HG02678 (cell line): ENCODE measurements at regions not wholly inside any gene's neighbourhood (a gene's known extent, or its start where the extent isn't known, plus 50 kb on each side); places are given as distances from the start of the nearest gene placed in this dataset.

Source experiments
- ATAC-seq: cut with Tn5 transposase; IDR thresholded peaks from one replicate; pipeline ENCODE4 v1.9.1; 2021; ENCODE audit warnings: mild to moderate bottlenecking, moderate library complexity; ENCODE audit not compliant: unreplicated experiment

DNA sequence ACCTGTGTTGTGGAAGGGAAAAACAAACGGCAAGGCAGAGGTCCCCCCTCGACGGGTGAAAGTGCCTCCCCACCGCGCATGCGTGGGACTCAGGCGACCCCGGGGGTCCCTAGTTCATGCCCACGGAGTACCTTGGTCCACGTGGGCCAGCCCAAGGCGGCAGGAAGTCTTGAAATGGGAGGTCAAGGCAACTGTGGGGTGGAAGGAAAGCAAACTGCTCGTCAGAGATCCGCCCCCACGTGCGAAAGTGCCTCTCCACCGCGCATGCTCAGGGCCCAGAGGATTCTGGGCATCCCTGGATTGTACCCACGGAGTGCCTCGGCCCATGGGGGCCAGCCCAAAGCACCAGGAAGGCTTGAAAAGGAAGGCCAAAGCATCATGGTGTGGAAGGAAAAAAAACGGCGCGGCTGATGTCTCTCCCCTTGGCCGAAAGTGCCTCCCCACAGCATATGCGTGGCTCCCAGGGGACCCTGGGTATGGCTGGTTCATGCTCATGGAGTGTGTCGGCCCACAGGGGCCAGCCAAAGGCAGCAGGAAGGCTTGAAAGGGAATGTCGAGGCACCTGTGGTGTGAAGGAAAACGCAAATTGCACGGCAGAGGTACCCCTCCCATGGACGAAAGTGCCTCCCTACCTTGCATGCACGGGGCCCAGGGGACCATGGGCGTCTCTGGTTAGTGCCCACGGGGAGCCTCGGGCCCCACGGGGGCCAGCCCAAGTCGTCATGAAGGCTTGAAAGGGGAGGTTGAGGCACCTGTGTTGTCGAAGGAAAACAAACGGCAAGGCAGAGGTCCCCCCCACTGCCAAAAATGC is 369.7 kb downstream of the ALG10 start:
- no peak for ATAC-seq

DNA sequence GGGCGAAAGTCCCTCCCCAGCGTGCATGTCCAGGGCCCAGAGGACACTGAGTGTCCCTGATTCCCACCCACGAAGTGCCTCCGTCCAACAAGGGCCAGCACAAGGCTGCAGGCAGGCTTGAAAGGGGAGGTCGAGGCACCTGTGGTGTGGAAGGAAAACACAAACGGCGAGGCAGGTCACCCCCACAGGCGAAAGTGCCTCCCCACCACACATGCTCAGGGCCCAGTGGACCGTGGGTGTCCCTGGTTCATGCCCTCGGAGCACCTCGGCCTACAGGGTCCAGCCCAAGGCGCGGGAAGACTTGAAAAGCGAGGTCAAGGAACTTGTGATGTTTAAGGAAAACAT is 370.4 kb downstream of the ALG10 start:
- ATAC-seq = no peak

DNA sequence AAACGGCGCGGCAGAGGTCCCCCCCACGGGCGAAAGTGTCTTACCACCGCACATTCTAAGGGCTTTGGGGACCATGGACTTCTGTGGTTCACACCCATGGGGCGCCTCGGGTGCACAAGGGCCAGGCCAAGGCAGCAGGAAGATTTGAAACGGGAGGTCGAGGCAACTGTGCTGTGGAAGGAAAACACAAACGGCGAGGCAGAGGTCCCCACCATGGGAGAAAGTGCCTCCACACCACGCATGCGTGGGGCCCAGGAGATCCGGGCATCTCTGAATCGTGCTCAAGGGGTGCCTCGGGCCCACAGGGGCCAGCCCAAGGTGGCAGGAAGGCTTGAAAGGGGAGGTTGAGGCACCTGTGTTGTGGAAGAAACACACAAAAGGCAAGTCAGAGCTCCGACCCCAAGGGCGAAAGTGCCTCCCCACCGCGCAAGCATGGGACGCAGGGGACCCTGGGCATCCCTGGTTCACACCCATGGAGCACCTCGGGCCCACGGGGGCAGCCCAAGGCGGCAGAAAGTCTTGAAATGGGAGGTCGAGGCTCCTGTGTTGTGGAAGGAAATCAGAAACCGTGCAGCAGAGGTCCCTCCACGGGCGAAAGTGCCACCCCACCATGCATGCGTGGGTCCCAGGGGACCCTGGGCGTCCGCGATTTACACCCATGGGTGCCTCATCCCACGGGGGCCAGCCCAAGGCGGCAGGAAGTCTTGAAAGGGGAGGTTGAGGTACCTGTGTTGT is 371.0 kb downstream of the ALG10 start:
- ATAC-seq = no peak

DNA sequence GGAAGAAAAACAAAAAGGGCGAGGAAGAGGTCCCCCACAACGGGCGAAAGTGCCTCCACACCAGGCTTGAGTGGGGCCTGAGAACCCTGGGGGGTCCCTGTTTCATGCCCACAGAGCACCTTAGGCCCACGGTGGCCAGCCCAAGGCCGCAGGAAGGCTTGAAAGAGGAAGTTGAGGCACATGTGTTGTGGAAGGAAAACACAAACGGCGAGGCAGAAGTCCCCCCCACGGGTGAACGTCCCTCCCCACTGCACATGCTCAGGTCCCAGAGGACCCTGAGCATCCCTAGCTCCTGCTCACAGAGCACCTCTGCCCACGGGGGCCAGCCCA is 371.5 kb downstream of the ALG10 start:
- ATAC-seq = no peak

DNA sequence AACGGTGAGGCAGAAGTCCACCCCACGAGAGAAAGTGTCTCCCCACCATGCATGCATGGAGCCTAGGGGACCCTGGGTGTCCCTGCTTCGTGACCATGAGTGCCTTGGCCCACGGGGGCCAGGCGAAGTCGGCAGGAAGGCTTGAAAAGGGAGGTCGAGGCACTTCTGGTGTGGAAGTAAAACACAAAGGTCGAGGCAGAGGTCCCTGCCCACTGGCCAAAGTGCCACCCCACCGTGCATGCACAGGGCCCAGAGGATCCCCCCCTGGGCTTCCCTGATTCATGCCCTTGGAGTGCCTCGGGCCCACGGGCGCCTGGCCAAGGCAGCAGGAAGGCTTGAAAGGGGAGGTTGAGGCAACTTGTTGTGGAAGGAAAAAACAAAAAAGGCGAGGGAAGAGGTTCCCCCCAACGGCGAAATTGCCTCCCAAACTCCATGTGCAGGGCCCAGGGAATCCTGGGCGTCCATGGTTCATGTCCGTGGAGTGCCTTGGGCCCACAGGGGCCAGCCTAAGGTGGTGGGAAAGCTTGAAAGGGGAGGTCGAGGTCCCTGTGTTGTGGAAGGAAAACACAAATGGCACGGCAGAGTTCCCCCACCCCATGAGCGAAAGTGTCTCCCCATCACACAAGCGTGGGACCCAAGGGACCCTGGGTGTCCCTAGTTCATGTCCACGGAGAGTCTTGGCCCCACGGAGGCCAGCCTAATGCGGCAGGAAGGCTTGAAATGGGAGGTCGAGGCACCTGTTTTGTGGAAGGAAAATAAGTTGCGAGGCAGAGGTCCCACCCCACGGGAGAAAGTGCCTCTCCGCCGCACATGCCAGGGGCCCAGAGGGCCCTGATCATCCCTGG is 372.1 kb downstream of the ALG10 start:
- ATAC-seq = no peak

DNA sequence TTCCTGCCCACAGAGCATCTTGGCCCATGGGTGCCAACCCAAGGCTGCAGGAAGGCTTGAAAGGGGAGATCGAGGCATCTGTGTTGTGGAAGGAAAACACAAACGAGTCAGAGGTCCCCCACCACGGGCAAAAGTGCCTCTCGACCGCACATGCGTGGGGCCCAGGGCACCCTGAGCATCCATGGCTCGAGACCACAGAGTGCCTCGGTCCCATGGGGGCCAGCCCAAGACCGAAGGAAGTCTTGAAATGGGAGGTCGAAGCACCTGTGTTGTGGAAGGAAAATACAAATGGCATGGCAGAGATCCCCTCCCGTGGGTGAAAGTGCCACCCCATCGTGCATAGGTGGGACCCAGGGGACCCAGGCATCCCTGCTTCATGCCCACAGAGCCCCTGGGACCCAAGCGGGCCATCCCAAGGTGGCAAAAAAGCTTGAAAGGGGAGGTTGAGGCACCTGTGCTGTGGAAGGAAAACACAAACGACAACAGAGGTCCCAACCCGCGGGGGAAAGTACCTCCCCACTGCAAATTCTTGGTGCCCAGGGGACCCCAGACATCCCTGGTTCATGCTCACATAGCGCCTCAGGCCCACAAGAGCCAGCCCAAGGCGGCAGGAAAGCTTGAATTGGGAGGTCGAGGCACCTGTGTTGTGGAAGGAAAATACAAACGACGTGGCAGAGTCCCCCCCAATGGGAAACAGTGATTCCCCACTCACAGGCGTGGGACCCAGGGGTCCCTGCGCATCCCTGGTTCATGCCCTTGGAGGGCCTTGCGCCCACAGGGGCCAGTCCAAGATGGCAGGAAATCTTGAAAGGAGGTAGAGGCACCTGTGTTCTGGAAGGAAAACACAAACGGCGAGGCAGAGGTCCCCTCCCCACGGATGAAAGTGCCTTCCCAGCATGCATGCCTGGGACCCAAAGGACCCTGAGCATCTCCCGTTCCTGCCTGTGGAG is 373.0 kb downstream of the ALG10 start:
- ATAC-seq = no peak

DNA sequence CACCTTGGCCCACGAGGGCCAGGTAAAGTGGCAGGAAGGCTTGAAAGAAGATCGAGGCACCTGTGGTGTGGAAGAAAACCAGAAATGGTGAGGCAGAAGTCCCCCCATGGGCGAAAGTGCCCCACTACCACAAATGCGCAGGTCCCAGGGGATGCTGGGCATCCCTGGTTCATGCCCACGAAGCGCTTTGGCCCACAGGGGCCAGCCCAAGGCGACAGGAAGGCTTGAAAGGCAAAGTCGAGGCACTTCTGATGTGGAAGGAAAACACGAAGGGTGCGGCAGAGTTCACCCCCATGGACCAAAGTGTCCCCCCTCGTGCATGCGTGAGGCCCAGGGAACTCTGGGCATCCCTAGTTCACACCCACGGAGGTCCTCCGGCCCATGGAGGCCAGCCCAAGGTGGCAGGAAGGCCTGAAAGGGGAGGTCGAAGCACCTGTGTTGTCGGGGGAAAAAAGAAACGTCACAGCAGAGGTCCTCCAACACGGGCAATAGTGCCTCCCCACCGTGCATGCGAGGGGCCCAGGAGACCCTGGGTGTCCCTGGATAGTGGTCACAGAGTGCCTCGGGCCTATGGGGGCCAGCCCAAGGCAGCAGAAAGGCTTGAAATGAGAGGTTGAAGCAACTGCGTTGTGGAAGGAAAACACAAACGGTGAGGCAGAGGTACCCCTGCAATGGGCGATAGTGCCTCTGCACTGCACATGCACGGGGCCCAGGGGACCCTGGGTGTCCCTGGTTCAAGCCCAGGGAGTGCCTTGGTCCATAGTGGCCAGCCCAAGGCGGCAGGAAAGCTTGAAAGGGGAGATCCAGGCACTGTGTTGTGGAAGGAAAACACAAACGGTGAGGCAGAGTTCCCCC is 373.9 kb downstream of the ALG10 start:
- ATAC-seq = no peak

DNA sequence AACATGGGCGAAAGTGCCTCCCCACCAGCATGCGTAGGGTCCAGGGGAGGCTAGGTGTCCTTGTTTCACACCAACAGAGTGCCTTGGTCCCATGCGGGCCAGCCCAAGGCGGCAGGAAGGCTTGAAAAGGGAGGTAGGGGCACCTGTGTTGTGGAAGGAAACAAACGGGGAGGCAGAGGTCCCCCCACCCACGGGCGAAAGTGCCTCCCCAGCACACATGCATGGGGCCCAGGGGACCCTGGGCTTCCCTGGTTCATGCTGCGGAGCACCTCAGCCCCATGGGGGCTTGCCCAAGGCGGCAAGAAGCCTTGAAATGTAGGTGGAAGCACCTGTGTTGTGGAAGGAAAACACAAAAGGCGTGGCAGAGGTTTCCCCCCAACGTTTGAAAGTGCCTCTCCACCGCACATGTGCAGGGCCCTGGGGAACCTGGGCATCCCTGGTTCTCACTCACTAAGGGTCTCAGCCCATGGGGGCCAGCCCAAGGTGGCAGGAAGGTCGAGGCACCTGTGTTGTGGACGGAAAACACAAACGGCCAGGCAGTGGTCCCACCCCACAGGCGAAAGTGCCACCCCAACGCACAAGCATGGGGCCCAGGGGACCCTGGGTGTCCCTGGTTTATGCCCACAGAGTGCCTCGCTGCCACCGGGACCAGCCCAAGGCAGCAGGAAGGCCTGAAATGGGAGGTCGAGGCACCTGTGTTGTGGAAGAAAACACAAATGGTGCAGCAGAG is 374.7 kb downstream of the ALG10 start:
- ATAC-seq = no peak

DNA sequence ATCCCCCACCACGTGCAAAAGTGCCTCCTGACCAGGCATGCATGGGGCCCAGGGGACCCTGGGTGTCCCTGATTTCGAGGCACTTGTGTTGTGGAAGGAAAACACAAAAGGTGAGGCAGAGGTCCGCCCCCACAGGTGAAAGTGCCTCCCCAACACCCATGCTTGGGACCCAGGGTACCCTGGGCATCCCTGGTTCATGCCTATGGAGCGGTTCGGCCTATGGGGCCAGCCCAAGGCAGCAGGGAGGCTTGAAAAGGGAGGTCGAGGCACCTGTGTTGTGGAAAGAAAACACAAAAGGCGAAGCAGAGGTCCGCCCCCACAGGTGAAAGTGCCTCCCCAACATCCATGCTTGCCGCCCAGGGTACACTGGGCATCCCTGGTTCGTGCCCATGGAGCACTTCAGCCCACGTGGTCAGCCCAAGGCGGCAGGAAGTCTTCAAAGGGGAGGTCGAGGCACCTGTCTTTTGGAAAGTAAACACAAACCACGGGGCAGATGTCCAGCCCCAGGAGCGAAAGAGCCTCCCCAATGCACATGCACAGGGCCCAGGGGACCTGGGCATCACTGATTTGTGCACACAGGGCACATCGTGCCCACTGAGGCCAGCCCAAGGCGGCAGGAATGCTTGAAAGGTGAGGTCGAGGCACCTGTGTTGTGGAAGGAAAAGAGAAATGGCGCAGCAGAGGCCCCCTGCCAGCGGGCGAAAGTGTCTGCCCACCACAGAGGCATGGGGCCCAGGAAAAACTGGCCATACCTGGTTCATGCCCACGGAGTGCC is 375.5 kb downstream of the ALG10 start:
- no peak for ATAC-seq

DNA sequence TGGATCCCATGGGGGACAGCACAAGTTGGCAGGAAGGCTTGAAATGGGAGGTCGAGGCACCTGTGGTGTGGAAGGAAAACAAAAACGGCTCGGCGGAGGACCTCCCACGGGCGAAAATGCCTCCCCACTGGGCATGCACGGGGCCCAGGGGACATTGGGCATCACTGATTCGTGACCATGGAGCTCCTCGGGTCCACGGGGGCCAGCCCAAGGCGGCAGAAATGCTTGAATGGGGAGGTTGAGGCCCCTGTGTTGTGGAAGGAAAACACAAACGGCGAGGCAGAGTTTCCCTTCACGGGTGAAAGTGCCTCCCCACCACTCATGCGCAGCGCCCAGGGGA is 376.0 kb downstream of the ALG10 start:
- ATAC-seq = no peak

DNA sequence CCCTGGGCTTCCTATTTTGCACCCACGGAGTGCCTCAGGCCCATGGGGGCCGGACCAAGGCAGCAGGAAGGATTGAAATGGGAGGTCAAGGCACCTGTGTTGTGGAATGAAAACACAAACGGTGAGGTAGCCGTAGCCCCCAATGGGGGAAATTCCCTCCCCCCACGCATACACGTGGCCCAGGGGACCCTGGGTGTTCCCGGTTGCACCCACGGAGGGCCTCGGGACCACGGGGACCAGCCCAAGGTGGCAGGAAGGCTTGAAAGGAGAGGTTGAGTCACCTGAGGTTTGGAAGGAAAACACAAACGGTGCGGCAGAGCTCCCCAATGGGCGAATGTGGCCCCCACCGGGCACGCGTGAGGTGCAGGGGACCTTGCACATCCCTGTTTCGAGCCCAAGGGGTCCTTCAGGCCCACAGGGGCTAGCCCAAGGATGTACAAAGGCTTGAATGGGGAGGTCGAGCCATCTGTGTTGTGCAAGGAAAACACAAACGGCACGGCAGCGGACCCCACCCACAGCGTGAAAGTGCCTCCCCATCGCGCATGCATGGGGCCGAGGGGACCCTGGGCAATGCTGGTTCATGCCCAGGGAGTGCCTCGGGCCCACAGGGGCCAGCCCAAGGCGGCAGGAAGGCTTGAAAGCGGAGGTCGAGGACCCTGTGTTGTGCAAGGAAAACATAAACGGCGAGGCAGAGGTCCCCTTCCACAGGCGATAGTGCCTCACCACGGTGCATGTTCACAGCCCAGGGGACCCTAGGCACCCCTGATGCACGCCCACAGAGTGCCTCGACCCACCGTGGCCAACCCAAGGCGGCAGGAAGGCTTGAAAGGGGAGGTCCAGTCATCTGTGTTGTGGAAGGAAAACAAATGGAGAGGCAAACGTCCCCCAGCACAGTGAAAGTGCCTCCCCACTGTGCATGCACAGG is 376.7 kb downstream of the ALG10 start:
- ATAC-seq = no peak

DNA sequence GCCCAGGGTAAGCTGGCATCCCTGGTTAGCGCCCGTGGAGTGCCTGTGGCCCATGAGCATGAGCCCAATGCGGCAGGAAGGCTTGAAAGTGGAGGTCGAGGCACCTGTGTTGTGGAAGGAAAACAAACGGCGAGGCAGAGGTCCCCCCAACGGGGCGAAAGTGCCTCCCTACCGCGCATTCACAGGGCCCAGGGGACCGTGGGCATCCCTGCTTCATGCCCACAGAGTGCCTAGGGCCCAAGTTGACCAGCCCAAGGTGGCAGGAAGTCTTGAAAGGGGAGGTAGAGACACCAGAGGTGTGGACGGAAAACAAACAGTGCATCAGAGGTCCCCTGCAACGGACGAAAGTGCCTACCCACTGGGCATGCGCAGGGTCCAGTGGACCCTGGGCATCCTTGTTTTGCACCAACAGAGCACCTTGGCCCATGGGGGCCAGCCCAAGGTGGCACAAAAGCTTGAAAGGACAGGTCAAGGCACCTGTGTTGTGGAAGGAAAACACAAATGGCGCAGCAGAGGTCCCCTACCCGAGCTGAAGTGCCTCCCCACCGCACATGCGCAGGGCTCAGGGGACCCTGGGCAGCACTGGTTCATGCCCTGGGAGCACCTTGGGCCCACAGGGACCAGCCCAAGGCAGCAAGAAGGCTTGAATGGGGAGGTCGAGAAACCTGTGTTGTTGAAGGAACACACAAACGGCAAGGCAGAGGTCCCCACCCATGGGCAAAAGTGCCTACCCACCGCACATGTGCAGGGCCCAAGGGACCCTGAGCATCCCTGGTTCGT is 377.5 kb downstream of the ALG10 start:
- ATAC-seq = no peak

DNA sequence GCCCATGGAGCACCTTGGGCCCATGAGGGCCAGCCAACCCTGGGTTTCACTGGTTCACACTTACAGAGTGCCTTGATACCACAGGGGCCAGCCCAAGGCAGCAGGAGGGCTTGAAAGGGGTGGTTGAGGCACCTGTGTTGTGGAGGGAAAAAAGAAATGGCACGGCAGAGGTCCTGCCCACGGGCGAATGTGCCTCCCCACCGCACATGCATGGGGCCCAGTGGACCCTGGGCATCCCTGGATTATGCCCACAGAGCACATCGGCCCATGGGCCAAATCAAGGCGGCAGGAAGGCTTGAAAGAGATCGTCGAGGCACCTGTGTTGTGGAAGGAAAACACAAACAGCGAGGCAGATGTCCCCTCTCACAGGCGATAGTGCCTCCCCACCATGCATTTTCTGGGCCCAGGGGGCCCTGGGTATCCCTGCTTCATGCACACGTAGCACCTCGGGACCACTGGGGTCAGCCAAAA is 378.1 kb downstream of the ALG10 start:
- ATAC-seq = no peak

DNA sequence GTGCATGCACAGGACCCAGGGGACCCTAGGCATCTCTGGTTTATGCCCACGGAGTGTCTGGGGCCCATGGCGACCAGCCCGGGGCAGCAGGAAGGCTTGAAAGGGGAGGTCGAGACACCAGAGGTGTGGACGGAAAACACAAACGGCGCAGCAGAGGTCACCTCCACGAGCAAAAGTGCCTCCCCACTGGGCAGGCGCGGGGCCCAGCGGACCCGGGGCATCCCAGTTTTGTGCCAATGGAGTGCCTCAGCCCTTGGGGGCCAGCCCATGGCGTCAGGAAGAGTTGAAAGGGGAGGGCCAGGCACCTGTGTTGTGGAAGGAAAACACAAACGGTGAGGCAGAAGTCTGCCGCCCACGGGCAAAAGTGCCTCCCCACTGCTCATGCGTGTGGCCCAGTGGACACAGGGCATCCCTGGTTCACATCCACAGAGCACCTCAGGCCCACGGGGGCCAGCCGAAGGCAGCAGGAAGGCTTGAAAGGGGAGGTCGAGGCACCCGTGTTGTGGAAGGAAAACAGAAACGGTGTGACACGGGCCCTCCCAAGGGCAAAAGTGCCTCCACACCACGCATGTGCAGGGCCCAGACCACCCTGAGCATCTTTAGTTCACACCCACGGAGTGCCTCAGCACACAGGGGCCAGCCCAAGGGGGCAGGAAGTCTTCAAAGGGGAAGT is 378.8 kb downstream of the ALG10 start:
- no peak for ATAC-seq

DNA sequence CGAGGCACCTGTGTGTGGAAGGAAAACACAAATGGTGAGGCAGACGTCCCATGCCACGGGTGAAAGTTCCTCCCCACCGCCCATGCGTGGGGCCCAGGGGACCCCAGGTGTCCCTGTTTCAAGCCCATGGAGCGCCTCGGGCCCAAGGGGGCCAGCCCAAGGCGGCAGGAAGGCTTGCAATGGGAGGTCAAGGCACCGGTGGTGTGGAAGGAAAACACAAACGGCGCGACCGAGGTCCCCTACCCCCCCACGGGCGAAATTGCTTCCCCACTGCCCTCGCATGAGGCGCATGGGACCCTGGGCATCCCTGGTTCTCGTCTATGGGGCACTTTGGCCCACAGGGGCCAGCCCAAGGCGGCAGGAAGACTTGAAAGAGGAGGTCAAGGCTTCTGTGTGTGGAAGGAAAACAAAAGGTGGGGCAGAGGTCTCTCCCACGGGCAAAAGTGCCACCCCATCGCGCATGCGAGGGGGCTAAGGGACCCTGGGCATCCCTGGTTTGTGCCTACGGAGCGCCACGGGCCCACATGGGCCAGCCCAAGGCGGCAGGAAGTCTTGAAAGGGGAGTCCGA is 379.4 kb downstream of the ALG10 start:
- no peak for ATAC-seq
